Naive thymus-derived CD4-positive, alpha-beta T cell (primary cell): ENCODE measurements at regions not wholly inside any gene's neighbourhood (a gene's known extent, or its start where the extent isn't known, plus 50 kb on each side); places are given as distances from the start of the nearest gene placed in this dataset.

ENCODE experiments used
- ATAC-seq: fragments of 150-1000 bp; cut with Tn5 transposase; 2 replicates; pipeline ENCODE4 v1.10.0; 2021; ENCODE audit warnings: mild to moderate bottlenecking, moderate library complexity
- CTCF ChIA-PET: fragments of 350-600 bp; sonication (Branson Sonifier 250); formaldehyde crosslinking; loops from one replicate; lab custom pipeline; 2021; ENCODE audit warnings: antibody characterized with exemption; lab: Charles Lee
- POLR2A ChIA-PET: fragments of 350-600 bp; sonication (Branson Sonifier 250); formaldehyde crosslinking; loops from one replicate; lab custom pipeline; 2021; ENCODE audit warnings: antibody characterized with exemption, inconsistent platforms; lab: Charles Lee
- DNase-seq, 9 donors: peaks; one replicate each; pipeline versions ENCODE4 v3.0.0 to v3.0.0-alpha.2; 2020 to 2022; ENCODE audit warnings: mixed read lengths in 1 of 9
- H3K27ac ChIP-seq: one replicate; pipeline ENCODE4 v1.7.0; 2013; ENCODE audit warnings: mild to moderate bottlenecking, low read depth, low read length, moderate library complexity
- H3K27me3 ChIP-seq, 2 donors: one replicate each; pipeline ENCODE4 v1.7.0; 2013; ENCODE audit warnings: low read length in 2 of 2, mild to moderate bottlenecking in 2 of 2, moderate library complexity in 2 of 2; ENCODE audit not compliant: control insufficient read depth in 2 of 2, insufficient read depth in 2 of 2
- H3K36me3 ChIP-seq, 3 experiments: 1 replicate in 2 of 3; 2 replicates in 1 of 3; pipeline ENCODE4 v1.7.0; 2013; ENCODE audit warnings: low read length in 3 of 3, mild to moderate bottlenecking in 3 of 3, moderate library complexity in 1 of 3; ENCODE audit not compliant: insufficient read depth in 3 of 3, control insufficient read depth in 2 of 3
- H3K4me1 ChIP-seq, 2 donors: one replicate each; pipeline ENCODE4 v1.7.0; 2013; ENCODE audit warnings: low read length in 2 of 2, mild to moderate bottlenecking in 2 of 2, moderate library complexity in 1 of 2; ENCODE audit not compliant: control insufficient read depth in 2 of 2, insufficient read depth in 2 of 2
- H3K4me3 ChIP-seq: 2 replicates; pipeline ENCODE4 v1.7.0; 2013; ENCODE audit warnings: mild to moderate bottlenecking, low read length
- H3K9me3 ChIP-seq, 3 experiments: 1 replicate in 2 of 3; 2 replicates in 1 of 3; pipeline ENCODE4 v1.7.0; 2013; ENCODE audit warnings: low read length in 3 of 3; ENCODE audit not compliant: control insufficient read depth in 2 of 3
- H3K27ac Mint-ChIP-seq, 9 donors: one replicate each; pipeline ENCODE4 v1.8.0; 2020 to 2022; ENCODE audit warnings: mixed read lengths in 9 of 9, mild to moderate bottlenecking in 8 of 9, moderate library complexity in 5 of 9, inconsistent platforms in 2 of 9
- H3K27me3 Mint-ChIP-seq, 5 donors: one replicate each; pipeline ENCODE4 v1.8.0; 2021 to 2022; ENCODE audit warnings: mixed read lengths in 5 of 5, mild to moderate bottlenecking in 1 of 5
- H3K36me3 Mint-ChIP-seq, 5 donors: one replicate each; pipeline ENCODE4 v1.8.0; 2020 to 2022; ENCODE audit warnings: mixed read lengths in 5 of 5, mild to moderate bottlenecking in 3 of 5, inconsistent platforms in 1 of 5
- H3K4me1 Mint-ChIP-seq, 7 donors: one replicate each; pipeline ENCODE4 v1.8.0; 2020 to 2022; ENCODE audit warnings: mixed read lengths in 7 of 7, mild to moderate bottlenecking in 3 of 7, inconsistent platforms in 1 of 7
- H3K4me3 Mint-ChIP-seq, 10 donors: one replicate each; pipeline ENCODE4 v1.8.0; 2020 to 2022; ENCODE audit warnings: mild to moderate bottlenecking in 10 of 10, mixed read lengths in 10 of 10, moderate library complexity in 6 of 10, inconsistent platforms in 2 of 10
- H3K9me3 Mint-ChIP-seq, 11 donors: one replicate each; pipeline ENCODE4 v1.8.0; 2020 to 2022; ENCODE audit warnings: mixed read lengths in 11 of 11, mild to moderate bottlenecking in 4 of 11, inconsistent platforms in 1 of 11, moderate library complexity in 1 of 11
- intact Hi-C, 2 donors: fragments of 100-400 bp; cut with micrococcal nuclease; formaldehyde crosslinking; loops; one replicate each; pipeline ENCODE4 v1.15.1; 2023

DNA sequence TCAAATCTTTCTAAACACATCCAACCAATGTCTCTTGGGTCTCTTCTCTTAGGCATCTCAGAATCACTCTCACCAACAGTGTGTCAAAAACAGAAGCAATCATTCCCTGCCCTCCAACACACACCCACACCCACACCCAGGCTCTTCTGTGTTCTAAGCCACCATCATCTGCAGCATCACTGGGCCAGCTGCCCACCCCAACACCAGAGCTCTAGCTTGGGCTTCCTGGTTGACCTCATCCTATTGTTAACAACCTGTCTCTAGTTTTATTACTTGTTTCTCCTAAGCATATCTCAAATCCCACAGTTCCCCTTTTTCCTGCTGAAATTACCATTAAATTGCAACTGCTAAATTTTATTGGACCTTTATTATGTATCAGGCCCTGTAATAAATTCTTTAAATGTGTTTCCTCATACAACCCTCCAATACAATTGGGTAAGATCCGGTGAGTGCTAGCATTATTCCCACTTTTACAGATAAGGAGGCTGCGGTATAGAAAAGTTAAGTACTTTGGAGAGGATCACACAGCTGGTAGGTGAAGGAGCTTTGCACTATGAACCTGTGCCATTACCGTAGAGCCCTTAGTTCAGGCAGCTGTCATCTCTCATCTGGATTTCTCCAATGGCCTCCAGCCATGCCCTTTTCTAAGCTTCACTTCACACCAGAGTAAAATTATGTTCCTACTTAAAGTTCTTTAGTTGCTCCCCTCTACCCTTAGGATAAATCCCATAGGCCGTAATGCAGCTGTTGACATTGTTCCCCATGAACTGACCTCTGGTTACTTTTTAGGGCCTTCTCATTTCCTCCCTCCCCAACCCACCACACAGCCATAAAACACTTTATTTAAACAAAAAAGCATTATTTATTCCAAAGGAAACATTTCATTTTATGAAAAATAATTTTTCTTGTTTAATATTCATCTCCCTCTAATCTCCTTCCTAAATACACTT is 227.7 kb downstream of the B3GLCT start:
- no peaks in the 10 kb centered on the region for H3K36me3 ChIP-seq
- no peak for ATAC-seq
- no peak overlapping the region for H3K27ac ChIP-seq
- no peak overlapping the region for H3K27ac Mint-ChIP-seq
- H3K36me3 Mint-ChIP-seq: no peaks in the 10 kb centered on the region
- peaks cover 0 to 5% (median 0%) of the 10 kb centered on the region in 7 donors for H3K4me1 Mint-ChIP-seq
- ChIA-PET CTCF (no interaction called here), POLR2A (no interaction called here)
- H3K4me3 ChIP-seq: no peak overlapping the region
- H3K4me1 ChIP-seq: no peaks in the 10 kb centered on the region
- H3K27me3 ChIP-seq: no peaks in the 10 kb centered on the region
- intact Hi-C loops: loop anchor here (10.0 kb wide), 1 partner anchor 453 kb away; no protein-coding TSS in a partner anchor
- DNase-seq: no peak
- no peaks in the 10 kb centered on the region for H3K9me3 Mint-ChIP-seq
- no peaks in the 10 kb centered on the region for H3K9me3 ChIP-seq
- no peak overlapping the region for H3K4me3 Mint-ChIP-seq
- H3K27me3 Mint-ChIP-seq: peaks cover 0 to 12% (median 3%) of the 10 kb centered on the region in 5 donors

DNA sequence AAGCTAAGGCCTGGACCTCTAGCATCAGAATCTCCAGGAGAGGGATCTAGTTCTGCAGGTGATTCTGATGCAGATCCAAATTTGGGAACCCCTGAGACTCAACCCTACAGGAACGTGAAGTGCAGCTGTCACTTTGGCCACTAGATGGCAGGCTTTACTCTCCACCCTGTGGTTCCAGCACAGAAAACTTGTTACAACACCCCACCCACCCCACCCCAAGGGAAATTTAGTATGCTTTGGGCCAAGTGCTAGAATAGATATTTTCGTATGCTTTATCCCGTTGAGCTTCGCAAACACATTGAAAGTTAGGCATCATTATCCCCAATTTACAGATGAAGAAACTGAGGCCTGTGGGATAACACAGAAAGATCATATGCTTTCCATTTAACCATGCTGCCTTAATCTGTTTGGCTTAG is 232.0 kb downstream of the B3GLCT start:
- intact Hi-C loops: loop anchor here in 1 of 2 donors (1.0 kb wide), 1 partner anchor 311 kb away; no protein-coding TSS in a partner anchor
- Histone ChIP-seq H3K9me3 (no peaks in the 10 kb centered on the region), H3K4me1 (no peaks in the 10 kb centered on the region), H3K4me3 (no peak overlapping the region), H3K27ac (no peak overlapping the region), H3K36me3 (no peaks in the 10 kb centered on the region), H3K27me3 (no peaks in the 10 kb centered on the region)
- ChIA-PET POLR2A (no interaction called here), CTCF (interaction anchor here (0.5 to 0.6 kb wide), 2 partner anchors 60 to 231 kb away, joined by 3 read pairs; no protein-coding TSS in a partner anchor)
- no peaks in the 10 kb centered on the region for H3K4me1 Mint-ChIP-seq
- DNase-seq (peak in 2 of 9 donors; percentile 11 to 37), ATAC-seq (peak; percentile 74)
- no peaks in the 10 kb centered on the region for H3K36me3 Mint-ChIP-seq
- H3K27me3 Mint-ChIP-seq: peaks cover 2 to 25% (median 6%) of the 10 kb centered on the region in 5 donors
- no peak overlapping the region for H3K4me3 Mint-ChIP-seq
- H3K27ac Mint-ChIP-seq: no peak overlapping the region
- H3K9me3 Mint-ChIP-seq: no peaks in the 10 kb centered on the region

DNA sequence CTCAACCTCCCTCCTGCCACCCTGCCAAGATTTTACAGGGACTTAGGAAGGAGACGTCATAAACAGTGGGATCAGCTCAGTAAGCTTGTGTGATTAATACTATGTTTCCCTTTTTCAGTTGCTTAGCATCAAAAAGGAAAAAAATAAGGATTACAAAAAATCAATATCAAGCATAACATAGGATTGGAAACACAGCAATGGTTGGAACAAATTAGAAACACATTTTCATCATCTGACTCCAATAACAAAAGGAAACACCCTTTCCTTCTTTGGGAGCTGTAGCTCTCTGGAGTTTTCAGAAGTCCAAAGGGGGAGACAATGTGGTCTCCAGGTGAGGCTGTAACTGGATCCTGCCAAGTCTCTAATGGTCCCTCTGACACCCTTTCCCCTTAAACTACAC is 233.4 kb downstream of the B3GLCT start:
- Histone ChIP-seq H3K27me3 (no peaks in the 10 kb centered on the region), H3K4me1 (no peaks in the 10 kb centered on the region), H3K9me3 (no peaks in the 10 kb centered on the region), H3K36me3 (no peaks in the 10 kb centered on the region), H3K27ac (no peak overlapping the region), H3K4me3 (no peak overlapping the region)
- Mint-ChIP-seq H3K4me3 (no peak overlapping the region), H3K27me3 (peaks cover 8 to 36% (median 10%) of the 10 kb centered on the region in 5 donors), H3K9me3 (no peaks in the 10 kb centered on the region), H3K4me1 (no peaks in the 10 kb centered on the region), H3K27ac (no peak overlapping the region), H3K36me3 (no peaks in the 10 kb centered on the region)
- DNase-seq (no peak), ATAC-seq (no peak)
- intact Hi-C loops: no loop called here
- ChIA-PET CTCF (no interaction called here), POLR2A (no interaction called here)

DNA sequence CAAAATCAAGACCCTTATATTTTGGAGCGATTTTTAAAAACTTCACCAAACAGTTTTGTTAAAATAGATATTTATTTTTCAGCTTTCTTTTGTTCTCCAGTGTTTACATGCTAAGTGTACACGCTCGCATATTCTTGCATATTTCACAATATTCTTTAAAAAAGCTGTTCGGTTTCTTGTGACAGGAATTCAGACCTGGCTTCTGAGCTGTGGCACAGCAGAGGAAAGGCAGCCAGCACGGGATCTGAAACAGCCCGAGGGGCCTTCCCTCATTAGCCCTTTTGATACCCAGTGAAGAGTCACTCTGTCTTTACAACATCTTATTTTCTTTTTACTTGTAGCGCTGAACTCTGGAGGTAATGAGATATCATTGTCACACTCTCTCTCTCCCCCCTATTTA is 234.0 kb downstream of the B3GLCT start:
- intact Hi-C loops: no loop called here
- no peaks in the 10 kb centered on the region for H3K36me3 Mint-ChIP-seq
- Histone ChIP-seq H3K9me3 (no peaks in the 10 kb centered on the region), H3K27ac (no peak overlapping the region), H3K27me3 (no peaks in the 10 kb centered on the region), H3K4me1 (no peaks in the 10 kb centered on the region), H3K36me3 (no peaks in the 10 kb centered on the region), H3K4me3 (no peak overlapping the region)
- DNase-seq (no peak), ATAC-seq (no peak)
- peaks cover 8 to 39% (median 11%) of the 10 kb centered on the region in 5 donors for H3K27me3 Mint-ChIP-seq
- H3K4me3 Mint-ChIP-seq: no peak overlapping the region
- POLR2A ChIA-PET: no interaction called here
- no peaks in the 10 kb centered on the region for H3K4me1 Mint-ChIP-seq
- H3K9me3 Mint-ChIP-seq: no peaks in the 10 kb centered on the region
- H3K27ac Mint-ChIP-seq: no peak overlapping the region
- CTCF ChIA-PET: interaction anchor here (0.9 kb wide), 1 partner anchor 11 kb away, joined by 3 read pairs; no protein-coding TSS in a partner anchor

DNA sequence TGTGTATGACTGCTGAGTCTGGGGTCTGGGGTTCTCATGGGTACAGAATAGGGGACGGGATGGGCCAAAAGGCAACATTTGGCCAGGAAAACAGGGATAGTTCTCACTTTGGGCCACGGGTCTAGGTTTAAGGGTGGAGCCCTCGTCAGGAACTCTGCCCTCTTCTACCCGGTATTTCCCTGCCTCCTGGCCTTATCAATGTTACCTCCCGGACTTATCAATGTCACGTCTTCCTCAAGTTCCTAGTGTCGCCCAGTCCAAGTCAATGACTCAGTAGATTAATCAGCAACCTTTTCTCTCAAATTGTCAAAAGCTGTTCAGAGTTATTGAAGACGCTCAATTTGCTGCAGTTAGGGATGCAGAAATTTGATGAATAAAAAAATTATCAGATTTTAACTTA is 234.8 kb downstream of the B3GLCT start:
- ATAC-seq: no peak
- no peak overlapping the region for H3K27ac Mint-ChIP-seq
- CTCF ChIA-PET: interaction anchor here (0.9 to 1.5 kb wide), 2 partner anchors 8 to 10 kb away, joined by 3 to 4 read pairs; no protein-coding TSS in a partner anchor
- H3K4me3 Mint-ChIP-seq: no peak overlapping the region
- DNase-seq: no peak
- no peaks in the 10 kb centered on the region for H3K4me1 ChIP-seq
- H3K36me3 Mint-ChIP-seq: no peaks in the 10 kb centered on the region
- no peaks in the 10 kb centered on the region for H3K9me3 ChIP-seq
- H3K4me3 ChIP-seq: no peak overlapping the region
- H3K27ac ChIP-seq: no peak overlapping the region
- H3K27me3 ChIP-seq: no peaks in the 10 kb centered on the region
- no peaks in the 10 kb centered on the region for H3K4me1 Mint-ChIP-seq
- H3K27me3 Mint-ChIP-seq: peaks cover 7 to 43% (median 10%) of the 10 kb centered on the region in 5 donors
- no peaks in the 10 kb centered on the region for H3K9me3 Mint-ChIP-seq
- POLR2A ChIA-PET: no interaction called here
- intact Hi-C loops: no loop called here
- no peaks in the 10 kb centered on the region for H3K36me3 ChIP-seq

DNA sequence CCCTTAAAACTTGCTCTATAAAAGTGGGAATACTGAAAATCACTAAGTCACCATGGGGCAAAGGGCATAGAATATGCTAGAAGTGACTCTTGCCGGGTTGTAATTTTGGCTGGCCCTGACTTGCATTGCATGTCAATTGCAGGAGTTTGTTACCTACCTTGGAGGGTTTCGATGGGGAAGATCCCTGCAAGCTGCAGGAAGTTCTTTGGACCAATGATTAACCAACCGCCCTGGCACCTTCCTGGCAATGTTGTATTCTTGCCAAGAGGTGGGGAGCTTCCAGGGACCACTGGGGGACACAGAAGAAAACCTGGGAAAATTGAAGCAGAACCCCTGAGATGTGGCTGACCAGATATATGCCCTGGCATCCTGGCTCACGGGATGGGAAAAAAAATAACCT is 235.8 kb downstream of the B3GLCT start:
- no peaks in the 10 kb centered on the region for H3K36me3 Mint-ChIP-seq
- ChIA-PET POLR2A (no interaction called here), CTCF (interaction anchor here (1.5 kb wide), 1 partner anchor 9 kb away, joined by 4 read pairs; no protein-coding TSS in a partner anchor)
- ATAC-seq: no peak
- Histone ChIP-seq H3K4me3 (no peak overlapping the region), H3K9me3 (no peaks in the 10 kb centered on the region), H3K27ac (no peak overlapping the region), H3K36me3 (no peaks in the 10 kb centered on the region), H3K27me3 (no peaks in the 10 kb centered on the region), H3K4me1 (no peaks in the 10 kb centered on the region)
- intact Hi-C loops: no loop called here
- H3K27me3 Mint-ChIP-seq: peaks cover 7 to 46% (median 10%) of the 10 kb centered on the region in 5 donors
- no peaks in the 10 kb centered on the region for H3K4me1 Mint-ChIP-seq
- no peak overlapping the region for H3K27ac Mint-ChIP-seq
- no peak overlapping the region for H3K4me3 Mint-ChIP-seq
- DNase-seq: no peak
- H3K9me3 Mint-ChIP-seq: no peaks in the 10 kb centered on the region
